GM23248 (cell line): ENCODE measurements at regions not wholly inside any gene's neighbourhood (a gene's known extent, or its start where the extent isn't known, plus 50 kb on each side); places are given as distances from the start of the nearest gene placed in this dataset.

Source experiments
- DNase-seq: peaks from one replicate; pipeline ENCODE4 v3.0.0-alpha.2; 2015
- H2AFZ ChIP-seq: fragments of 200-600 bp; sonication (generic); 2 replicates; pipeline ENCODE4 v1.6.1; 2016; ENCODE audit warnings: antibody characterized with exemption
- H3F3A ChIP-seq: fragments of 200-600 bp; sonication (generic); 2 replicates; pipeline ENCODE4 v1.6.1; 2016; ENCODE audit warnings: mild to moderate bottlenecking, antibody characterized with exemption, mixed run types; ENCODE audit not compliant: insufficient read depth
- H3K27ac ChIP-seq: fragments of 200-600 bp; sonication (generic); 2 replicates; pipeline ENCODE4 v1.5.1; 2016; ENCODE audit warnings: mild to moderate bottlenecking
- H3K27me3 ChIP-seq: fragments of 200-600 bp; sonication (generic); replicated peaks from 2 replicates; pipeline ENCODE4 v1.6.1; 2016; ENCODE audit warnings: mild to moderate bottlenecking; ENCODE audit not compliant: insufficient read depth
- H3K36me3 ChIP-seq: fragments of 200-600 bp; sonication (generic); 2 replicates; pipeline ENCODE4 v1.6.1; 2016; ENCODE audit warnings: low read depth, mild to moderate bottlenecking
- H3K4me1 ChIP-seq: fragments of 200-600 bp; sonication (generic); 2 replicates; pipeline ENCODE4 v1.6.1; 2016; ENCODE audit warnings: mild to moderate bottlenecking; ENCODE audit not compliant: insufficient read depth
- H3K4me2 ChIP-seq: fragments of 200-600 bp; sonication (generic); one replicate; pipeline ENCODE4 v1.6.1; 2016; ENCODE audit warnings: mild to moderate bottlenecking; ENCODE audit not compliant: unreplicated experiment
- H3K4me3 ChIP-seq: fragments of 200-600 bp; sonication (generic); 2 replicates; pipeline ENCODE4 v1.5.1; 2016; ENCODE audit warnings: mild to moderate bottlenecking
- H3K79me2 ChIP-seq: fragments of 200-600 bp; sonication (generic); 2 replicates; pipeline ENCODE4 v1.6.1; 2016; ENCODE audit warnings: mild to moderate bottlenecking; ENCODE audit not compliant: insufficient read depth
- H3K9ac ChIP-seq: fragments of 200-600 bp; sonication (generic); 2 replicates; pipeline ENCODE4 v1.6.1; 2016; ENCODE audit warnings: mild to moderate bottlenecking
- H3K9me2 ChIP-seq: fragments of 200-600 bp; sonication (generic); 2 replicates; pipeline ENCODE4 v1.6.1; 2016; ENCODE audit warnings: mixed run types, mild to moderate bottlenecking, moderate library complexity; ENCODE audit not compliant: insufficient read depth
- H3K9me3 ChIP-seq: fragments of 200-600 bp; sonication (generic); one replicate; pipeline ENCODE4 v1.6.1; 2017; ENCODE audit warnings: low read depth
- H4K20me1 ChIP-seq: fragments of 200-600 bp; sonication (generic); 2 replicates; pipeline ENCODE4 v1.6.0; 2016; ENCODE audit not compliant: insufficient read depth
- EZH2 ChIP-seq: fragments of 200-600 bp; sonication (generic); IDR thresholded peaks from 2 replicates; pipeline ENCODE4 v1.6.1; 2018; ENCODE audit warnings: antibody characterized with exemption, mild to moderate bottlenecking; ENCODE audit not compliant: insufficient read depth, poor library complexity, severe bottlenecking
- EZH2phosphoT487 ChIP-seq: fragments of 200-600 bp; sonication (generic); IDR thresholded peaks from 2 replicates; pipeline ENCODE4 v1.6.1; 2018; ENCODE audit warnings: antibody characterized with exemption, moderate library complexity, mild to moderate bottlenecking, low read depth; ENCODE audit not compliant: insufficient read depth
- WGBS, 2 experiments: methylation state at CpG; one replicate each; pipeline ENCODE4 v1.1.6; 2015 to 2017; ENCODE audit warnings: low lambda C conversion rate in 2 of 2, low coverage in 1 of 2; ENCODE audit errors: missing lambda C conversion rate in 2 of 2; 5-methylcytosine and 5-hydroxymethylcytosine counted together
- in situ Hi-C: fragments of 300-500 bp; cut with MboI; formaldehyde crosslinking; loops from 2 replicates; pipeline ENCODE4 v1.15.0; 2020

DNA sequence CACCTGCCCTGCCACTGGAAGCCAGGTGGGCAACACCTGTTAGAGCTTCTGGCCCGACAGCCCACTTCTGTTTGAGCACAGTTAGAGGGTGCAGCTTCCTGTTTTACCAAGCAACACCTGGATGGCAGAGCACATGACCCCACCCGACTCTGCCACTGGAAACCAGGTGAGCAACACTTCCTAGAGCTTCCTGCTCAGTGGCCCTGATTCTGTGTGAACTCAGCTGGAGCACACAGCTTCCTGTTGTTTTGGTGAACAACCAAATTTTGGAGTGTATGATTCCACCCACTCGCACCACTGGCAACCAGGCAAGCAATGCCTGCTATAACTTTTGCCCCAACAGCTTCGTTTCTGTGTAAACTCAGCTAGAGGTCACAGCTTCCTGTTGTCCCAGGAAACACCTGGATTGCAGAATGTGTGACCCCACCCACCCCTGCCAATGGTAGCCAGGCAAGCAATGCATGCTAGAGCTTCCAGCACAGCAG, 163.8 kb upstream of the KLF8 start:
- in situ Hi-C loops = no loop called here
- no peaks in the 10 kb centered on the region for H3K9me3 ChIP-seq
- no peak overlapping the region for H3K4me3 ChIP-seq
- no peaks in the 10 kb centered on the region for H3K79me2 ChIP-seq
- H3K9me2 ChIP-seq = no peaks in the 10 kb centered on the region
- H3K27ac ChIP-seq = no peak overlapping the region
- H3K9ac ChIP-seq = no peak overlapping the region
- H3K27me3 ChIP-seq = no peaks in the 10 kb centered on the region
- no peaks in the 10 kb centered on the region for H3K4me1 ChIP-seq
- 0 to 6% methylated on average over 4 of the region's 4 CpGs for WGBS, 2 experiments
- no peak overlapping the region for H3K4me2 ChIP-seq
- TF ChIP-seq EZH2phosphoT487 = no peak
- TF ChIP-seq EZH2 = no peak
- no peaks in the 10 kb centered on the region for H4K20me1 ChIP-seq
- DNase-seq = no peak
- H2AFZ ChIP-seq = no peak overlapping the region
- no peaks in the 10 kb centered on the region for H3K36me3 ChIP-seq
- no peaks in the 10 kb centered on the region for H3F3A ChIP-seq

- Histone ChIP-seq H3K27ac (no peak overlapping the region), H3K4me2 (no peak overlapping the region), H3K9ac (no peak overlapping the region), H3K9me2 (no peaks in the 10 kb centered on the region), H3K36me3 (no peaks in the 10 kb centered on the region), H3K79me2 (no peaks in the 10 kb centered on the region), H3K4me3 (no peak overlapping the region), H3K4me1 (no peaks in the 10 kb centered on the region), H3F3A (no peaks in the 10 kb centered on the region), H2AFZ (no peak overlapping the region), H3K27me3 (no peaks in the 10 kb centered on the region), H3K9me3 (no peaks in the 10 kb centered on the region), H4K20me1 (no peaks in the 10 kb centered on the region)
- no peak for DNase-seq
- in situ Hi-C loops = no loop called here
- no peak for TF ChIP-seq EZH2phosphoT487
- no peak for TF ChIP-seq EZH2
- WGBS, 2 experiments = 60 to 67% methylated on average over 8 of the region's 9 CpGs
Measured at GRCh38 chrX:56069299-56069931, 162.7 kb upstream of the KLF8 start.

DNA sequence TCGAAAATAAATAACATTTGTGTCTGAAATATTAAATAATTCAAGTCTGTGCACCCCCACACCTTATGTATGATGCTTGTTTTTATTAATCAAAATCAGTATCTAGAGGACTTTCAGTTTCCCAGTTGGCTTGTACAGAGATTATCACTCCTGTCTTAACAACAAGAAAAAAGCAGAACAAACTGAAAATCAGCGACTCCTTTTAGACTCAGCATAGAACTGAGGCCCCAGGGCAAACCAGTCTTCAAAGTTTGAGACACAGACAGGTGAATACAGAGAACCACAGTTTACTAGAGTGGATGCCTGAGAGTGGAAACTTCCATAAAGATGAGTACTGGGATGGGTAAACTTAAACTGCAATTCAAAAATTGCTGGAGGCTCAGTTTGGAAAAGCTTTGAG, 142.8 kb upstream of the KLF8 start:
- H3K9ac ChIP-seq = no peak overlapping the region
- no peaks in the 10 kb centered on the region for H3F3A ChIP-seq
- H4K20me1 ChIP-seq = no peaks in the 10 kb centered on the region
- H3K4me1 ChIP-seq = no peaks in the 10 kb centered on the region
- H3K27ac ChIP-seq = no peak overlapping the region
- H3K4me2 ChIP-seq = no peak overlapping the region
- no peak overlapping the region for H3K4me3 ChIP-seq
- in situ Hi-C loops = no loop called here
- H3K27me3 ChIP-seq = no peaks in the 10 kb centered on the region
- TF ChIP-seq EZH2phosphoT487 (no peak), EZH2 (no peak)
- H3K79me2 ChIP-seq = no peaks in the 10 kb centered on the region
- no peak overlapping the region for H2AFZ ChIP-seq
- DNase-seq = no peak
- no peaks in the 10 kb centered on the region for H3K9me3 ChIP-seq
- 32 to 44% methylated on average over 2 of the region's 2 CpGs for WGBS, 2 experiments
- H3K9me2 ChIP-seq = no peaks in the 10 kb centered on the region
- no peaks in the 10 kb centered on the region for H3K36me3 ChIP-seq

GRCh38 chrX:56099271-56099670, 132.9 kb upstream of the KLF8 start:
- in situ Hi-C loops = no loop called here
- no peaks in the 10 kb centered on the region for H3K27me3 ChIP-seq
- no peaks in the 10 kb centered on the region for H3F3A ChIP-seq
- TF ChIP-seq EZH2phosphoT487 (no peak), EZH2 (no peak)
- no peak for DNase-seq
- H3K27ac ChIP-seq = no peak overlapping the region
- no peak overlapping the region for H3K9ac ChIP-seq
- H2AFZ ChIP-seq = no peak overlapping the region
- no peak overlapping the region for H3K4me2 ChIP-seq
- H3K79me2 ChIP-seq = no peaks in the 10 kb centered on the region
- no peaks in the 10 kb centered on the region for H3K9me3 ChIP-seq
- no peaks in the 10 kb centered on the region for H3K4me1 ChIP-seq
- no peaks in the 10 kb centered on the region for H3K36me3 ChIP-seq
- no peak overlapping the region for H3K4me3 ChIP-seq
- H4K20me1 ChIP-seq = no peaks in the 10 kb centered on the region
- 59 to 60% methylated on average over 3 of the region's 3 CpGs for WGBS, 2 experiments
- no peaks in the 10 kb centered on the region for H3K9me2 ChIP-seq
